GM19351 (cell line): ENCODE measurements at regions not wholly inside any gene's neighbourhood (a gene's known extent, or its start where the extent isn't known, plus 50 kb on each side); places are given as distances from the start of the nearest gene placed in this dataset.
A peak's percentile ranks its signal among the peaks of the same experiment; 100 is the strongest.

ENCODE experiments used
- ATAC-seq: cut with Tn5 transposase; IDR thresholded peaks from one replicate; pipeline ENCODE4 v1.9.1; 2021; ENCODE audit warnings: mild to moderate bottlenecking, moderate library complexity; ENCODE audit not compliant: unreplicated experiment

GRCh38 chr4:104138116-104138515 lies 356.6 kb downstream of the CXXC4 start:
- no peak for ATAC-seq

GRCh38 chr4:104129243-104129642 lies 365.5 kb downstream of the CXXC4 start:
- no peak for ATAC-seq

- ATAC-seq, result no peak
Measured at GRCh38 chr4:104128850-104129213, 365.9 kb downstream of the CXXC4 start.

GRCh38 chr4:104128031-104128849 lies 366.5 kb downstream of the CXXC4 start:
- ATAC-seq, result no peak

GRCh38 chr4:104123021-104123420 lies 371.7 kb downstream of the CXXC4 start:
- no peak for ATAC-seq

- ATAC-seq, result no peak
Measured at GRCh38 chr4:104117776-104118175, 376.9 kb downstream of the CXXC4 start.

- ATAC-seq, result no peak
Measured at GRCh38 chr4:104113850-104114249, 380.8 kb downstream of the CXXC4 start.

- ATAC-seq, result no peak
Measured at GRCh38 chr4:104099141-104099540, 379.4 kb upstream of the TACR3 start.

- no peak for ATAC-seq
Measured at GRCh38 chr4:104093247-104093646, 373.5 kb upstream of the TACR3 start.

GRCh38 chr4:104073229-104073628 lies 353.4 kb upstream of the TACR3 start:
- ATAC-seq, result no peak

GRCh38 chr4:104066533-104066932 lies 346.7 kb upstream of the TACR3 start:
- ATAC-seq, result no peak

- ATAC-seq, result peak; percentile 84
Measured at GRCh38 chr4:104064646-104065577, 345.1 kb upstream of the TACR3 start.

- no peak for ATAC-seq
Measured at GRCh38 chr4:104063341-104063740, 343.6 kb upstream of the TACR3 start.

- no peak for ATAC-seq
Measured at GRCh38 chr4:104044369-104044768, 324.6 kb upstream of the TACR3 start.

GRCh38 chr4:104032896-104033295 lies 313.1 kb upstream of the TACR3 start:
- no peak for ATAC-seq

- ATAC-seq, result no peak
Measured at GRCh38 chr4:104025251-104025650, 305.5 kb upstream of the TACR3 start.

GRCh38 chr4:104022831-104023230 lies 303.0 kb upstream of the TACR3 start:
- no peak for ATAC-seq

GRCh38 chr4:104022226-104022625 lies 302.4 kb upstream of the TACR3 start:
- no peak for ATAC-seq

- no peak for ATAC-seq
Measured at GRCh38 chr4:104020641-104021040, 300.9 kb upstream of the TACR3 start.

- no peak for ATAC-seq
Measured at GRCh38 chr4:104017213-104017612, 297.4 kb upstream of the TACR3 start.

GRCh38 chr4:104015680-104016079 lies 295.9 kb upstream of the TACR3 start:
- ATAC-seq, result no peak

- no peak for ATAC-seq
Measured at GRCh38 chr4:104010722-104011121, 290.9 kb upstream of the TACR3 start.
